Stomach (tissue), 8 donors: ENCODE measurements at regions not wholly inside any gene's neighbourhood (a gene's known extent, or its start where the extent isn't known, plus 50 kb on each side); places are given as distances from the start of the nearest gene placed in this dataset.

ENCODE experiments used
- DNase-seq, 2 donors: peaks; one replicate each; pipeline versions ENCODE4 v3.0.0 to v3.0.0-alpha.2; 2013 to 2019
- H3K27ac ChIP-seq, 5 donors: fragments of 200-600 bp in 4 of 5; sonication (generic) in 4 of 5; one replicate each; pipeline ENCODE4 v1.5.1; 2013 to 2019; ENCODE audit warnings: mild to moderate bottlenecking in 1 of 5, moderate library complexity in 1 of 5
- H3K27me3 ChIP-seq, 3 donors: fragments of 200-600 bp; sonication (generic); one replicate each; pipeline ENCODE4 v1.5.1; 2017 to 2019; ENCODE audit warnings: mixed run types in 1 of 3
- H3K36me3 ChIP-seq, 4 donors: fragments of 200-600 bp; sonication (generic); 1 replicate in 3 of 4; 2 replicates in 1 of 4; pipeline ENCODE4 v1.5.1; 2016 to 2019
- H3K4me1 ChIP-seq, 4 donors: fragments of 200-600 bp; sonication (generic); one replicate each; pipeline ENCODE4 v1.5.1; 2016 to 2019
- H3K4me3 ChIP-seq, 4 donors: fragments of 200-600 bp; sonication (generic) in 3 of 4; one replicate each; pipeline ENCODE4 v1.5.1; 2016 to 2019; ENCODE audit warnings: mild to moderate bottlenecking in 1 of 4
- H3K9me3 ChIP-seq, 4 donors: fragments of 200-600 bp; sonication (generic); one replicate each; pipeline ENCODE4 v1.5.1; 2016 to 2019
- CTCF ChIP-seq, 7 experiments: fragments of 450-650 bp in 4 of 7; fragments of 200-600 bp in 3 of 7; sonication (generic) in 3 of 7; IDR thresholded peaks; one replicate each; pipeline ENCODE4 v1.5.1; 2016 to 2019; ENCODE audit warnings: antibody characterized with exemption in 7 of 7, control low read depth in 2 of 7, mild to moderate bottlenecking in 1 of 7
- EP300 ChIP-seq: sonication (generic); formaldehyde crosslinking; IDR thresholded peaks from one replicate; pipeline ENCODE4 v1.6.1; 2017; ENCODE audit warnings: antibody characterized with exemption
- POLR2A ChIP-seq, 4 donors: fragments of 450-650 bp; IDR thresholded peaks; one replicate each; pipeline ENCODE4 v1.6.1; 2016; ENCODE audit warnings: antibody characterized with exemption in 4 of 4, control low read depth in 2 of 4, mild to moderate bottlenecking in 1 of 4, moderate library complexity in 1 of 4
- POLR2AphosphoS5 ChIP-seq, 3 donors: sonication (generic); formaldehyde crosslinking; IDR thresholded peaks; one replicate each; pipeline ENCODE4 v1.6.1; 2016; ENCODE audit warnings: antibody characterized with exemption in 3 of 3
- WGBS, 5 donors: extraction: QIAGEN DNeasy Blood & Tissue Kit in 3 of 5; methylation state at CpG; one replicate each; pipeline versions ENCODE4 v1.1.5 to v1.1.7; 2013 to 2018; 5-methylcytosine and 5-hydroxymethylcytosine counted together
- intact Hi-C: fragments of 100-400 bp; cut with DNase I; formaldehyde crosslinking; loops from one replicate; pipeline ENCODE4 v1.15.1; 2023; ENCODE audit warnings: low total_unique reads
- donor health status: healthy with polysubstance abuse.
- donor health status: Bipolar disorder and iron deficiency.
- donor health status: healthy.

- DNase-seq, result no peak
- Histone ChIP-seq H3K4me1 (peaks cover 6 to 14% (median 9%) of the 10 kb centered on the region in 4 donors), H3K36me3 (no peaks in the 10 kb centered on the region), H3K4me3 (no peak overlapping the region), H3K27me3 (peaks cover 0 to 52% (median 0%) of the 10 kb centered on the region in 3 donors), H3K9me3 (no peaks in the 10 kb centered on the region), H3K27ac (no peak overlapping the region)
- intact Hi-C loops, result no loop called here
- TF ChIP-seq CTCF (IDR thresholded peaks at IDR 0.05), result no peak
- no peak for TF ChIP-seq POLR2AphosphoS5 (IDR thresholded peaks at IDR 0.05)
- TF ChIP-seq POLR2A (IDR thresholded peaks at IDR 0.05), result no peak
- no peak for TF ChIP-seq EP300
- 89 to 96% (median 94%) methylated on average over 13 of the region's 13 CpGs for WGBS, 5 donors
These were observed 185.5 kb upstream of the SDK2 start for GRCh38 chr17:73829676-73830280.

GRCh38 chr17:73831699-73832098 is 187.5 kb upstream of the SDK2 start:
- H3K9me3 ChIP-seq, result peaks cover 0 to 3% (median 0%) of the 10 kb centered on the region in 4 donors
- WGBS, 5 donors, result 86 to 91% (median 89%) methylated on average over 6 of the region's 6 CpGs
- TF ChIP-seq POLR2A (IDR thresholded peaks at IDR 0.05) (no peak), POLR2AphosphoS5 (IDR thresholded peaks at IDR 0.05) (no peak), EP300 (no peak), CTCF (IDR thresholded peaks at IDR 0.05) (no peak)
- H3K4me1 ChIP-seq, result peaks cover 8 to 14% (median 11%) of the 10 kb centered on the region in 4 donors
- H3K27ac ChIP-seq, result no peak overlapping the region
- intact Hi-C loops, result no loop called here
- H3K4me3 ChIP-seq, result no peak overlapping the region
- no peaks in the 10 kb centered on the region for H3K36me3 ChIP-seq
- peaks cover 0 to 56% (median 0%) of the 10 kb centered on the region in 3 donors for H3K27me3 ChIP-seq
- DNase-seq, result no peak

DNA sequence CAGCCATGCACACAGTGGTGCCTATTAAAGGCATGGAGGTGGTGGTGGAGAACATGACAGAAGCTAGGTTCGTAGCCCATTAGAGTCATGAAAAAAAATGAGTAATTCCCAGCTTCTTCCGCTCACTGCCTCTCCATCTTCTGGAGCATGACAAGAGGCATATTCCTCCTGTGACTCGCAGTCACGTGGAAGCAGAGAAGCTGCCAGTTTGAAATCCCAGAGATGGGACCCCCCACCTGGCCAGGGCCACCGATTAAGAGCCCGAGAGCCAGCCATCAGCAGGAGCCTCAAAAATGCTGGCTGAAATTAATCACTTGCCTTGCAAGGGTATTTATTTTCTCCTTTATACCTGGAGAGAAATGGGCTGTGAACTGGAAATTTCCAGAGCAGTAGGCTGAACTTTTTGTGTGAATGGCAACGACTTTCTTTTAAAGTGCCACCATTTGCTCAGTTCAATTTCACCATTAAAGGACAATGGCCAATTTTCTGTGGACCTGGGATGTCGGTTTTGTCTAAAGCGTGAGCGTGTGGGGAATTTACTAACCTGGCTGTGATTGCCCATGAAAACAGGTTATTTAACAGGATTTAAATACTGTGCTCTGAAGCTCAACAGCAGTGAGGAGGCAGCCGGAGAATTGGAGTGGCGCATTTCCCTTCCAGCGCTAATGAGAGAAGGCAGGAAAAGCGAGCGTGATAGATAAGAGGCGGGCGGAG is 189.7 kb upstream of the SDK2 start:
- TF ChIP-seq POLR2AphosphoS5 (IDR thresholded peaks at IDR 0.05), result no peak
- no peak for TF ChIP-seq CTCF (IDR thresholded peaks at IDR 0.05)
- no peak for TF ChIP-seq POLR2A (IDR thresholded peaks at IDR 0.05)
- no peak for TF ChIP-seq EP300
- H3K27ac ChIP-seq, result no peak overlapping the region
- peaks cover 0 to 74% (median 0%) of the 10 kb centered on the region in 3 donors for H3K27me3 ChIP-seq
- no peak for DNase-seq
- WGBS, 5 donors, result 47 to 56% (median 53%) methylated on average over 17 of the region's 17 CpGs
- H3K4me3 ChIP-seq, result no peak overlapping the region
- H3K4me1 ChIP-seq, result peaks cover 0 to 4% (median 0%) of the 10 kb centered on the region in 4 donors
- no peaks in the 10 kb centered on the region for H3K36me3 ChIP-seq
- intact Hi-C loops, result no loop called here
- peaks cover 0 to 5% (median 0%) of the 10 kb centered on the region in 4 donors for H3K9me3 ChIP-seq

- H3K4me3 ChIP-seq, result no peak overlapping the region
- H3K36me3 ChIP-seq, result no peaks in the 10 kb centered on the region
- H3K9me3 ChIP-seq, result peaks cover 0 to 5% (median 0%) of the 10 kb centered on the region in 4 donors
- DNase-seq, result no peak
- H3K4me1 ChIP-seq, result peaks cover 0 to 4% (median 0%) of the 10 kb centered on the region in 4 donors
- H3K27me3 ChIP-seq, result peaks cover 0 to 81% (median 0%) of the 10 kb centered on the region in 3 donors
- intact Hi-C loops, result no loop called here
- 66 to 77% (median 71%) methylated on average over 17 of the region's 17 CpGs for WGBS, 5 donors
- TF ChIP-seq POLR2AphosphoS5 (IDR thresholded peaks at IDR 0.05) (no peak), POLR2A (IDR thresholded peaks at IDR 0.05) (no peak), EP300 (no peak), CTCF (IDR thresholded peaks at IDR 0.05) (no peak)
- no peak overlapping the region for H3K27ac ChIP-seq
These were observed 190.6 kb upstream of the SDK2 start for GRCh38 chr17:73834684-73835343.
